ENCODE measurements at regions not wholly inside any gene's neighbourhood (a gene's known extent, or its start where the extent isn't known, plus 50 kb on each side); places are given as distances from the start of the nearest gene placed in this dataset.

GRCh38 chrX:127782904-127783303 lies 269.3 kb downstream of the ACTRT1 start:
- no peaks in the 10 kb centered on the region for H3K4me1 ChIP-seq (ENCODE audit: insufficient read depth, low read length, poor library complexity, severe bottlenecking)
- no peak overlapping the region for H3K27ac ChIP-seq (ENCODE audit: low read depth, low read length, poor library complexity, severe bottlenecking)
- no peak overlapping the region for H3K4me3 ChIP-seq (ENCODE audit: low read depth, low read length, poor library complexity, severe bottlenecking)
- intact Hi-C loops (cut with micrococcal nuclease; ENCODE audit: unreplicated experiment): no loop called here
- DNase-seq (ENCODE audit: low spot score): no peak
- H3K27me3 ChIP-seq (replicated peaks; ENCODE audit: insufficient read depth, low read depth, low read length, poor library complexity): no peaks in the 10 kb centered on the region
- POLR2A ChIA-PET (ENCODE audit: low non-redundant PET): no interaction called here
- H3K9me3 ChIP-seq (ENCODE audit: low read depth, low read length, poor library complexity, severe bottlenecking): peaks cover 8% of the 10 kb centered on the region
- TF ChIP-seq EZH2 (IDR thresholded peaks at IDR 0.05; ENCODE audit: borderline replicate concordance, low read depth, low read length, poor library complexity, severe bottlenecking) (no peak), CTCF (conservative IDR thresholded peaks at IDR 0.05; ENCODE audit: low read depth, low read length) (no peak)
- no TSS peak for BruUV-seq (replicated peaks)
- CTCF ChIA-PET: no interaction called here
- no peaks in the 10 kb centered on the region for H3K36me3 ChIP-seq (ENCODE audit: insufficient read depth, low read length, poor library complexity, severe bottlenecking)

GRCh38 chrX:127764674-127765073 lies 287.5 kb downstream of the ACTRT1 start:
- CTCF ChIA-PET: no interaction called here
- Histone ChIP-seq H3K27ac (ENCODE audit: low read depth, low read length, poor library complexity, severe bottlenecking) (no peak overlapping the region), H3K4me3 (ENCODE audit: low read depth, low read length, poor library complexity, severe bottlenecking) (no peak overlapping the region), H3K4me1 (ENCODE audit: insufficient read depth, low read length, poor library complexity, severe bottlenecking) (no peaks in the 10 kb centered on the region), H3K9me3 (ENCODE audit: low read depth, low read length, poor library complexity, severe bottlenecking) (no peaks in the 10 kb centered on the region), H3K27me3 (replicated peaks; ENCODE audit: insufficient read depth, low read depth, low read length, poor library complexity) (no peaks in the 10 kb centered on the region), H3K36me3 (ENCODE audit: insufficient read depth, low read length, poor library complexity, severe bottlenecking) (no peaks in the 10 kb centered on the region)
- no peak for DNase-seq (ENCODE audit: low spot score)
- POLR2A ChIA-PET (ENCODE audit: low non-redundant PET): no interaction called here
- no TSS peak for BruUV-seq (replicated peaks)
- intact Hi-C loops (cut with micrococcal nuclease; ENCODE audit: unreplicated experiment): no loop called here
- no peak for TF ChIP-seq CTCF (conservative IDR thresholded peaks at IDR 0.05; ENCODE audit: low read depth, low read length)
- no peak for TF ChIP-seq EZH2 (IDR thresholded peaks at IDR 0.05; ENCODE audit: borderline replicate concordance, low read depth, low read length, poor library complexity, severe bottlenecking)

GRCh38 chrX:127762663-127763062 lies 289.5 kb downstream of the ACTRT1 start:
- CTCF ChIA-PET: no interaction called here
- Histone ChIP-seq H3K27me3 (replicated peaks; ENCODE audit: insufficient read depth, low read depth, low read length, poor library complexity) (no peaks in the 10 kb centered on the region), H3K4me3 (ENCODE audit: low read depth, low read length, poor library complexity, severe bottlenecking) (no peak overlapping the region), H3K27ac (ENCODE audit: low read depth, low read length, poor library complexity, severe bottlenecking) (no peak overlapping the region), H3K36me3 (ENCODE audit: insufficient read depth, low read length, poor library complexity, severe bottlenecking) (no peaks in the 10 kb centered on the region), H3K9me3 (ENCODE audit: low read depth, low read length, poor library complexity, severe bottlenecking) (no peaks in the 10 kb centered on the region), H3K4me1 (ENCODE audit: insufficient read depth, low read length, poor library complexity, severe bottlenecking) (no peaks in the 10 kb centered on the region)
- intact Hi-C loops (cut with micrococcal nuclease; ENCODE audit: unreplicated experiment): no loop called here
- POLR2A ChIA-PET (ENCODE audit: low non-redundant PET): no interaction called here
- DNase-seq (ENCODE audit: low spot score): no peak
- no TSS peak for BruUV-seq (replicated peaks)
- TF ChIP-seq CTCF (conservative IDR thresholded peaks at IDR 0.05; ENCODE audit: low read depth, low read length) (no peak), EZH2 (IDR thresholded peaks at IDR 0.05; ENCODE audit: borderline replicate concordance, low read depth, low read length, poor library complexity, severe bottlenecking) (no peak)
